Erythroblast (primary cell): ENCODE measurements at regions not wholly inside any gene's neighbourhood (a gene's known extent, or its start where the extent isn't known, plus 50 kb on each side); places are given as distances from the start of the nearest gene placed in this dataset.

ENCODE experiments used
- DNase-seq, 2 experiments: peaks; one replicate each; lab custom pipeline; 2025; lab: John Stamatoyannopoulos, UW
- GATA1 ChIP-seq: IDR thresholded peaks from 2 replicates; pipeline ENCODE4 v1.6.1; 2011; ENCODE audit warnings: low read depth, mild to moderate bottlenecking, control low read depth, low read length, moderate library complexity
- POLR2A ChIP-seq: IDR thresholded peaks from 2 replicates; pipeline ENCODE4 v1.6.1; 2011; ENCODE audit warnings: mild to moderate bottlenecking, low read length

DNA sequence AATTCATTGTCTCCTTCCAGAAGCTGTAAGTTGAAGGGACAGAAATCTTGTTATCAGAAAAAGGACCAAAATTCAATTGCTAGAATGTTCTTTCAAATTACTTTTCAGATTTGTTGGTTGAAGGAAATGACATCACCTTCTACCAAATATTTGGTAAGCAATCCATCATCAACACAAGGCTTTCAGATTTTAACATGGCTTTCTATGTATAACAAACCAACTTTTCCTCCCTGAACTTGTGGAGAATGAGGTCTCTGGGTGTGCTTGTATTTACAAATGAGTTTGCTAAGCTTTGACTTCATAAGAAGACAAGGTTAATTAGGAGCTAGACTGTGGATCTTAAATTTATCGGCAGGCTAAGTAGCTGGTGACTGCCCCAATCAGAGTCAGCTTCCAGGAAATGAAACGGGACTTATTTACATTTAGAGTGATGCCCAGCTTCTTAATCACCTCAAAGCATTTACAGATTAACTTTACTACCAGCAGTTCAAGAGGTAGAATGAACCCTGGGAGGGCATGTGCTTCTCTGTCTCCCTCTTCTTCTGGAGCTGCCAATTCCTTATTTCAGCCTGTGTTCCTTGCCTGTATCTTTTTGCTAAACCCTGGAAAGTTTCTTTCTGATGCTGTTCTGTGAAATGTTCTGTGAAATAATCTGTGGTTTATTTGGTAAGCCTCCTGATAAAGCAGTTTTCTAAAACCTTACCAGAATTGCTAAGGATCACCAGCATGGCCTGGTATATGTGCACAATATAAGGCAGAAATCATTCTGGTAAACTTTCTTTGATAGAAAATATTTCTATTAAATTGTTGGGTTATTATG is 248.8 kb upstream of the FZD8 start:
- TF ChIP-seq GATA1 (no peak), POLR2A (no peak)
- DNase-seq, result no peak

DNA sequence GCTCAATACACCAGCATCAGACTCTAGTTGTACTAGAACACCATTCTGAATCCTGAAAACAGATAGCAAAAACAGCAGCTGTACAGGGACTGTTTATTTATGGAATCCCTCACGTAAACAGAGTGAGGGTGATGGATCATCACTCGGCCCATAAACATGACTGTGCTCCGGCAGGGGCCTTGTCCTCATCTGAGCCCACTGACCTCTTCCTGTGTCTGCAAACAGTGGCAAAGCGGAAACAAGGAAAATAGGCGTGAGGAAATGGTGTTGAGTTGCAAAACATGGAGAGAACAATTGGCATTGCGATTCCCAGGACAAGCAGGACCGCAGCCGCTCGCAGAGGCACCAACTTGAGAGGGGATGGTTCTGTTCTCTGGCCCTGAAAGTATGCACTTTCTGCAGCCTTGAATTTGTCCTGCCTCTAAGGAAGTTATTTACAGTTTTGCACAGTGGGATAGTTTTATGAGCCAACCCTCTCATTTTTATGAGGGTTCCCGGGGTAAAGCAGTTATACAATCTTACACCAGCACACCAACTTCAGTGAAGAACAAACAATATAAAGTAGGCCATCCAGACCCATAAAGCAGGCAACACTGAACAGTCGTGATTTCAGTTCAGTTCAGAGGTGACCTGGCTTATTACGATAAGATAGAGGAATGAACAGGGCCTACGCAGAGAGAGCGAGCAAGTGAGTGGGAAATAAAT is 248.0 kb upstream of the FZD8 start:
- no peak for DNase-seq
- no peak for TF ChIP-seq POLR2A
- no peak for TF ChIP-seq GATA1

DNA sequence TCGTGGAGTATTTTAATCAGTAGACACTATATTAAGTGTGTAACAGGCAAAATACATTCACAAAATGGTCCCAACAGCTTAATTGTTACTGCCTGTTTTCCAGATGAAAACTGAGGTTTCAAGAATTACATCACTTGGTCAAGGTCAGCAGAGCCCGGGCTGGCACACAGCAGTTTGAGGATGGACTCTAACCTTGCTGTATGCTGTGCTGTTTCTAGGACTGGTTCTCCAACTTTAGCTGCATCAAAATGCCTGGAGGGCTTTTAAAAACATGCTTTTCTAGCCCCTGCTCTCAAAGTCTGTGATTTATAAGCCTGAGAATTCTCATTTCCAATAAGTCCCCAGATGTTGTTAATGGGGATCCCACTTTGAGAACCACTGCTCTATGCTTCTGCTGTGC is 247.1 kb upstream of the FZD8 start:
- no peak for DNase-seq
- TF ChIP-seq POLR2A (no peak), GATA1 (no peak)

DNA sequence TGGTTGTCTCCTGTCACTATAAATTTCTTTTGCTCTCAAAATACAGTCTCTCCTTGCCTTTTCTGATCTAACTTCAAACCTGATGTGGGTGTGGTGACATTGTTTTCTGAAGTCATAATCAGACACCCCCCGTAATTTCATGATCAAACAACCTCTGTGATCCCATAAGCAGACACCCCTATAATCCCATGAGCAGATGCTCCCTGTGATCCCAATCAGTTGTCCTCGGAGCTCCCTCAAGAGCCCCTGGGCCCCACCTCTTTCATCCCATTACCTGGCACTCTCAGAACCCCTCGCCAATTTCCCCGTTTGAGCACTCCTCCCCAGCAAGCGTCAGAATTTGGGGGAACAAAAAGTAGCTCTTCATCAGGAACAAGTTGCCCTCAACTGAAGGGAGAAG is 246.3 kb upstream of the FZD8 start:
- TF ChIP-seq POLR2A (no peak), GATA1 (no peak)
- DNase-seq, result no peak

- DNase-seq, result no peak
These were observed 245.6 kb upstream of the FZD8 start for GRCh38 chr10:35887685-35888084.

GRCh38 chr10:35885076-35885475 is 243.0 kb upstream of the FZD8 start:
- TF ChIP-seq POLR2A (no peak), GATA1 (no peak)
- no peak for DNase-seq

More at GRCh38 chr10:35887685-35888084, 245.6 kb upstream of the FZD8 start:
- TF ChIP-seq POLR2A, result no peak
- no peak for TF ChIP-seq GATA1

DNA sequence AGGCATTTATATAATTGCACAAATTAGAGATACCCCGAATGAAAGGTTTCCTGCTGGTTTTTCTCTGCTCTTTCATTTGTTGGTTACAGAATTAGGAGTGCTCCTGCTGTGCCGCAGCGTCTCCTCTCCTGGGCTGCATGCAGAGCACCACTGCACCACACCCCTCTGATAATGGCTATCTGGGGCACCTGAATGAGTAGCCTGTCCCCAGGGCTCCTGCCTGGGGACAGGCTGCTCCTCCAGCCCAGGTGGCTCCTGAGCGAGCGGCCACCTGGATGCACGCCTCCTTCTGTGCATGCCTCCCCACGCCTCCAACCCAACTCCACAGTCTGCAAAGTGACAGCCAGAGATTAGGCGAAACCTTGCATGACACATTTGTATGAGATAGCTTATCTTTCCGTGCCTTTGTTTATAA is 242.6 kb upstream of the FZD8 start:
- no peak for DNase-seq
- TF ChIP-seq POLR2A (no peak), GATA1 (no peak)

DNA sequence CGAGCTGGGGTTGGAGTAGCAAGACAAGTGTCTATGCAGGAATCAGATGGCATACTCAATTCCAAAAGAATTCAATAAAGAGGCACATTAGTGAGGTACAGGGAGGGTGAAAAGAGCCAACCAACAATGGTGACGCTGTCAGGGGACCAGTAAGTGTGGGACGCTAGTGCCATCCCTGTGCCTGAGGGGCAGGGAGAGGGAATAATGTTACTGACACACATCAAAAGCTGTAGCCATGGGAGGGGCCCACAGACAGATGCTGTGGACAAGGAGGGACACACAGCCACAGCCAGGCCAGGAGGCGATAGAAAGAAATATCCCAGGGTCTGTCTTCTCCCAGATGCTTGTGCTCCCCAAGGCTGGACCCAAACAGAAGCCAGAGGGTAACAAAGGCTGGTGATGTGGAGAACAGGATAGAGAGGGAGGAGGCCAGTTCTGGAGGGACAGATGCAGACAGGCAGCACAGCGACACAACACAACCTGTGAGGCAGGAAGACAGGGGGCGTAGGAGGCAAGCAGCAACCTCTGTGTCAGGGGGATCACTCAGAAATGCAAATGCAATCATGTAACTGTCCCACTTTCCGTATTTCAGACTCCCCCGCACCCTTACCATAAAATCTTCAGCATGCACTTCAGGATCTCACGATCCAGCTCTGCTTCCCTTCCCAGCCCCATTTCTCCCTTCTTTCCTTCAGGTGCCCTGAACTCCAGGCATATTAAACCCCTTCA is 240.5 kb upstream of the FZD8 start:
- no peak for DNase-seq
- TF ChIP-seq POLR2A (no peak), GATA1 (no peak)

GRCh38 chr10:35881320-35881719 is 239.2 kb upstream of the FZD8 start:
- no peak for TF ChIP-seq POLR2A
- no peak for DNase-seq

DNA sequence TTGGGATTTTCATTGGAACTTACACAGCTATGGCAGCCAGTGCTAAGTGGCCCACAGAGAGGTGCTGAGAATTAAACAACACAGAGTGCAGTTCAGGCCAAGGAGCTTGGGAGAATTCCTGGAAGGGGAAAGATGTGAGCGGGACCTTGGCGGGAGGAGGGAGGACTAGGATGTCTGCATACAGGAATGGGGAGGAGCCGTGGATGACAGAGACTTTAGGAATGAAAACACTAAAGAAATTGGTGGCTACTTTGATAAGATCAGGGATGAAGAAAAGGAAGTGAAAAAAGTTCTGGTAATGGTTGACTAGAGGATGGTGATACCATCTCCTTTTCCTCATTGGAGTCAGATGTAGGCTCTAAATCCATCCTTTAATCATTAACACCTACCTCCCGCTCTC is 234.2 kb upstream of the FZD8 start:
- TF ChIP-seq GATA1 (no peak), POLR2A (no peak)
- no peak for DNase-seq

DNA sequence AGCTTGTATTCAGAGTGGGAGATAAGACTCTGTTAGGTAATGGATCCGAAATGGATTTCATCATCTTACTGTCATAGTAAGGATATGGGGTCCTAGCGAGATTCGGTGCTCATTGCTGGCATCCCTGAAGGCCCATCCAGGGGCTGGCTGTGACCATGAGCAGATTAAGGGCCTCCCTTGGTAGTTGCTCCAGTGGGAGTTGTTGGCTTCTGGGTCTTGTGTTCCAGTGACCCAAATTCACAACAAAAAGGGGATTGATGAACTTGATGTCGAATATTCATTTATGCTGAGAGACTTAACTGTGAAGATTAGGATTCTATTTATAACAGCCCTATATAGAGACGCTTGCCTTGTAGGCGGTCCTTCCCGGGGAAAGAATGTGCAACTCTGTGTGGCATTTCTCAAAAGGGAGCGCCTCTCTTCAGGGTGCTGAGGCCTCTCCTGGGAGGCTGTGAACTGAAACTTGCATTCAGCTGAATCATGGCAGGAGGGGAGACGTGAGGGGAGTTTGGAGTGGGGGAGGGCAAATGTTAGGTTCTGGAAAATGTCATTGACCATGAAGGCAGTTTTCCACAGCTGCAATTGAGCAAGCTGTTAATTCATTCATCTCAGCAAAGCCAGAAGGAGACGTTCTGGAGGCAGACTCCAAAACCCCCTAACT is 233.1 kb upstream of the FZD8 start:
- no peak for DNase-seq
- TF ChIP-seq GATA1 (no peak), POLR2A (no peak)

DNA sequence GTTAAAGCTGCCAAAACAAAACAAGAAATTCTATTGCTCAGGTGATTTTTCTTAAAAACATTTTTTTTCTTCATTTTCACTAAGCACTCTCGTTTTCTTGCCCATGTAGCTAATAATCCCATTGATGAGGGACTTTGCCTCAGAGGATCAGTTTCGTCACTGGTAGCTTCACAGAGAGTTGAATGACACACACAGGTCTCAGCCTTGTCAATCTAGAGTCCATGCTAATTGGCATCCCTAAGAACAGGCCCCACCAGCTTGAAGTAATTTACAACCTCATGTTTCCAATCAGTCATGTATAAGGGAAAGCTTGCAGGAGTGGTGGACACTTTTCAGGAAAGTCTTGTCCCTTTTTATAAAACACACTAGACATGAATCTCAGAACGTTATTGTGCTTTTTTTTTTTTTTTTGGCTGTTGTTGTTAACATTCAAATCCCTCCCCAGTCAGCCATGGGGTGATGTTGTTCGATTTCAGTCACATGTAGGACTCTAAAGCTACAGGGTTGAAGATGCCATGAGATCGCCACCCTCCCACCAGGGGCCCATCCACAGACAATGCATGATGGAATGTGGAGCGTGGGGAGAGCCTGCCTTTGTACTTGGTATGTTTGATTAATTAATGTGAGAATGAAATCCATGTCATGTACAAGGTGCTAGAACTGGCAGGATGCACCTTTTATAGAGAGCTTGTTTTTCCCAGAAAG is 232.4 kb upstream of the FZD8 start:
- DNase-seq, result no peak

DNA sequence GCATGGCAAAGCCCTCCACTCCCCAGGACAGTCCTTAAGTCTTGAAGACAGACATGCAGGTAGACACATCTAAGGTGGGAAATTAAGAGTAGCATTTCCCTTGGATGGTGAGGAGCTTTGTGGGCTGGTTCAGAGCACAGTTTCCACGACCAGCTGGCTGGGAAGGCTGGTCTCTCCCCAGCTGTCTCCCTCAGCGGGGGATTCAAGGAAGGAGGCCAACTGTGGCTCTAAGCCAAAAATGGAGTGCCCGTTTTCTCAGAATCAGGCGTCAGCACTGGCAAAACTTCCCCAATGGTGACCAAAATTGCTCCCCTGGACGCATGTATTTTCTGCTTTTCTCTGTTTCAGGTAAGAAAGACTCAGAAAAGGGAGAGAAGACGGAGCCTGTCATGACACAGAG is 230.6 kb upstream of the FZD8 start:
- TF ChIP-seq GATA1, result no peak
- TF ChIP-seq POLR2A, result no peak
- DNase-seq, result no peak

More for the DNA sequence above, 232.4 kb upstream of the FZD8 start:
- TF ChIP-seq GATA1 (no peak), POLR2A (no peak)
